B cell (primary cell): ENCODE measurements at regions not wholly inside any gene's neighbourhood (a gene's known extent, or its start where the extent isn't known, plus 50 kb on each side); places are given as distances from the start of the nearest gene placed in this dataset.

Experiments
- ATAC-seq: fragments of 200-7000 bp; cut with Tn5 transposase; one replicate; pipeline ENCODE4 v1.10.0; 2021; ENCODE audit warnings: low read depth, mild to moderate bottlenecking, moderate number of reproducible peaks, moderate library complexity
- CTCF ChIA-PET: fragments of 350-600 bp; sonication (Branson Sonifier 250); formaldehyde crosslinking; loops from one replicate; lab custom pipeline; 2021; ENCODE audit warnings: antibody characterized with exemption, inconsistent platforms; lab: Charles Lee
- POLR2A ChIA-PET: fragments of 350-600 bp; sonication (Branson Sonifier 250); formaldehyde crosslinking; loops from one replicate; lab custom pipeline; 2021; ENCODE audit warnings: antibody characterized with exemption; lab: Charles Lee
- DNase-seq: peaks from one replicate; pipeline ENCODE4 v3.0.0; 2013
- H2AFZ ChIP-seq: 2 replicates; pipeline ENCODE4 v1.6.1; 2012; ENCODE audit warnings: mild to moderate bottlenecking, low read depth, low read length; ENCODE audit not compliant: insufficient read depth, poor library complexity, severe bottlenecking
- H3K27ac ChIP-seq, 2 donors: 1 replicate in 1 of 2; 2 replicates in 1 of 2; pipeline ENCODE4 v1.5.1; 2012 to 2013; ENCODE audit warnings: low read length in 2 of 2, mild to moderate bottlenecking in 2 of 2, moderate library complexity in 1 of 2
- H3K27me3 ChIP-seq, 4 experiments: fragments of 200-600 bp in 1 of 4; sonication (generic) in 1 of 4; replicated peaks in 1 of 4; 1 replicate in 2 of 4; 2 replicates in 2 of 4; pipeline versions ENCODE4 v1.6.1 to v1.7.0; 2013 to 2016; ENCODE audit warnings: low read length in 3 of 4, mild to moderate bottlenecking in 2 of 4, mixed read lengths in 1 of 4, moderate library complexity in 1 of 4; ENCODE audit not compliant: insufficient read depth in 4 of 4, control insufficient read depth in 3 of 4; ENCODE audit errors: control extremely low read depth in 1 of 4
- H3K36me3 ChIP-seq, 2 experiments: replicated peaks in 1 of 2; 1 replicate in 1 of 2; 2 replicates in 1 of 2; pipeline versions ENCODE4 v1.6.1 to v1.7.1; 2013; ENCODE audit warnings: low read length in 1 of 2; ENCODE audit not compliant: insufficient read depth in 2 of 2, control insufficient read depth in 1 of 2; ENCODE audit errors: control extremely low read depth in 1 of 2, extremely low read depth in 1 of 2
- H3K4me1 ChIP-seq, 2 donors: fragments of 200-600 bp in 1 of 2; sonication (generic) in 1 of 2; 1 replicate in 1 of 2; 2 replicates in 1 of 2; pipeline versions ENCODE4 v1.5.1 to v1.6.1; 2013 to 2017; ENCODE audit warnings: low read length in 2 of 2; ENCODE audit not compliant: control insufficient read depth in 2 of 2, insufficient read depth in 2 of 2
- H3K4me2 ChIP-seq: replicated peaks from 2 replicates; pipeline ENCODE3; 2012; ENCODE audit warnings: mild to moderate bottlenecking, low read depth, low read length; ENCODE audit not compliant: poor library complexity, severe bottlenecking
- H3K4me3 ChIP-seq, 5 experiments: fragments of 200-600 bp in 1 of 5; sonication (generic) in 1 of 5; 1 replicate in 3 of 5; 2 replicates in 2 of 5; pipeline versions ENCODE4 v1.5.1 to v1.7.0; 2011 to 2016; ENCODE audit warnings: low read length in 4 of 5, mild to moderate bottlenecking in 4 of 5, low read depth in 2 of 5, control low read depth in 1 of 5, moderate library complexity in 1 of 5; ENCODE audit not compliant: insufficient read depth in 1 of 5; ENCODE audit errors: control extremely low read depth in 1 of 5, extremely low read depth in 1 of 5
- H3K79me2 ChIP-seq: fragments of 200-600 bp; sonication (generic); one replicate; pipeline ENCODE4 v1.6.0; 2016; ENCODE audit warnings: low read length; ENCODE audit not compliant: control insufficient read depth, insufficient read depth
- H3K9ac ChIP-seq: fragments of 200-600 bp; sonication (generic); 2 replicates; pipeline ENCODE4 v1.6.1; 2017; ENCODE audit warnings: mild to moderate bottlenecking, low read length, moderate library complexity
- H3K9me3 ChIP-seq, 3 donors: one replicate each; pipeline versions ENCODE4 v1.6.1 to v1.7.1; 2013; ENCODE audit warnings: low read length in 2 of 3; ENCODE audit not compliant: control insufficient read depth in 2 of 3, insufficient read depth in 1 of 3; ENCODE audit errors: control extremely low read depth in 1 of 3
- H4K20me1 ChIP-seq: 2 replicates; pipeline ENCODE4 v1.6.0; 2012; ENCODE audit warnings: mild to moderate bottlenecking, low read length; ENCODE audit not compliant: insufficient read depth, control insufficient read depth, poor library complexity, severe bottlenecking
- H3K27ac Mint-ChIP-seq: one replicate; pipeline ENCODE4 v1.8.0; 2021; ENCODE audit warnings: mixed read lengths
- H3K27me3 Mint-ChIP-seq: one replicate; pipeline ENCODE4 v1.8.0; 2021; ENCODE audit warnings: mixed read lengths
- H3K4me1 Mint-ChIP-seq: one replicate; pipeline ENCODE4 v1.8.0; 2021; ENCODE audit warnings: mixed read lengths
- H3K4me3 Mint-ChIP-seq: one replicate; pipeline ENCODE4 v1.8.0; 2021; ENCODE audit warnings: mixed read lengths
- H3K9me3 Mint-ChIP-seq: one replicate; pipeline ENCODE4 v1.8.0; 2022; ENCODE audit warnings: mixed read lengths; ENCODE audit not compliant: insufficient read depth
- EZH2 ChIP-seq: IDR thresholded peaks from 2 replicates; pipeline ENCODE4 v1.6.1; 2012; ENCODE audit warnings: borderline replicate concordance, low read depth, mild to moderate bottlenecking, moderate library complexity, low read length; ENCODE audit not compliant: insufficient read depth, poor library complexity, severe bottlenecking
- WGBS: methylation state at CpG from one replicate; pipeline ENCODE4 v1.1.5; 2013; ENCODE audit warnings: missing lambda C conversion rate; ENCODE audit not compliant: insufficient coverage; 5-methylcytosine and 5-hydroxymethylcytosine counted together
- intact Hi-C: fragments of 100-400 bp; cut with micrococcal nuclease; formaldehyde crosslinking; loops from one replicate; pipeline ENCODE4 v1.10.0; 2022
- TF ChIP-seq, protein P1 (sequence below): fragments of 200-600 bp; IDR thresholded peaks from one replicate; pipeline ENCODE4 v1.8.0; 2022; ENCODE audit warnings: antibody characterized with exemption, mild to moderate bottlenecking

DNA sequence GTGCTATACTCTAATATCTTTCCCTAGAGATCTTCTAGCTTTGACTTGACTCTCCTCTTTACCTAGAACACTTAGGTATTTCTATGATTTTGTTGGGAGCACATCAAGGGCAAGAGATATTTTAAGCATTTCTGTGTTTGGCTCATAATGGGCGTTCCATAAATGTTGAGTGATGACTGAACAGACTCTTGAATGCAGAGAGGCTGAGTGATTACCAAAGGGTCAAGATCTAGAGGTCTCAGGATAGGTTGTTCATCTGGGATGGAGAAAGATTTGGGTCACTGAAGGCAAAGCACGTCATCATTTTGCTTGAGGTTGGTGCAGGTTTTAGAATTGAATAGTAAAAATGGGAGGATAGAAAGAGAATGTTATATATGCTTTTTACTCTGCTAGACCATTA lies 705.4 kb upstream of the B3GALT2 start:
- ChIA-PET CTCF (no interaction called here), POLR2A (no interaction called here)
- intact Hi-C loops, result no loop called here
- no peak overlapping the region for H3K27ac Mint-ChIP-seq
- no peaks in the 10 kb centered on the region for H3K4me1 Mint-ChIP-seq
- Histone ChIP-seq H2AFZ (no peak overlapping the region), H3K27ac (no peak overlapping the region), H3K36me3 (no peaks in the 10 kb centered on the region), H3K4me3 (no peak overlapping the region), H3K9me3 (no peaks in the 10 kb centered on the region), H4K20me1 (no peaks in the 10 kb centered on the region), H3K9ac (no peak overlapping the region), H3K27me3 (no peaks in the 10 kb centered on the region), H3K4me2 (no peak overlapping the region), H3K79me2 (no peaks in the 10 kb centered on the region), H3K4me1 (no peaks in the 10 kb centered on the region)
- ATAC-seq (no peak), DNase-seq (no peak)
- H3K4me3 Mint-ChIP-seq, result no peak overlapping the region
- 83% methylated on average over 1 of the region's 2 CpGs for WGBS
- TF ChIP-seq, protein P1, sequence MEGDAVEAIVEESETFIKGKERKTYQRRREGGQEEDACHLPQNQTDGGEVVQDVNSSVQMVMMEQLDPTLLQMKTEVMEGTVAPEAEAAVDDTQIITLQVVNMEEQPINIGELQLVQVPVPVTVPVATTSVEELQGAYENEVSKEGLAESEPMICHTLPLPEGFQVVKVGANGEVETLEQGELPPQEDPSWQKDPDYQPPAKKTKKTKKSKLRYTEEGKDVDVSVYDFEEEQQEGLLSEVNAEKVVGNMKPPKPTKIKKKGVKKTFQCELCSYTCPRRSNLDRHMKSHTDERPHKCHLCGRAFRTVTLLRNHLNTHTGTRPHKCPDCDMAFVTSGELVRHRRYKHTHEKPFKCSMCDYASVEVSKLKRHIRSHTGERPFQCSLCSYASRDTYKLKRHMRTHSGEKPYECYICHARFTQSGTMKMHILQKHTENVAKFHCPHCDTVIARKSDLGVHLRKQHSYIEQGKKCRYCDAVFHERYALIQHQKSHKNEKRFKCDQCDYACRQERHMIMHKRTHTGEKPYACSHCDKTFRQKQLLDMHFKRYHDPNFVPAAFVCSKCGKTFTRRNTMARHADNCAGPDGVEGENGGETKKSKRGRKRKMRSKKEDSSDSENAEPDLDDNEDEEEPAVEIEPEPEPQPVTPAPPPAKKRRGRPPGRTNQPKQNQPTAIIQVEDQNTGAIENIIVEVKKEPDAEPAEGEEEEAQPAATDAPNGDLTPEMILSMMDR, result no peak
- no peak for TF ChIP-seq EZH2
- no peaks in the 10 kb centered on the region for H3K9me3 Mint-ChIP-seq
- no peaks in the 10 kb centered on the region for H3K27me3 Mint-ChIP-seq

DNA sequence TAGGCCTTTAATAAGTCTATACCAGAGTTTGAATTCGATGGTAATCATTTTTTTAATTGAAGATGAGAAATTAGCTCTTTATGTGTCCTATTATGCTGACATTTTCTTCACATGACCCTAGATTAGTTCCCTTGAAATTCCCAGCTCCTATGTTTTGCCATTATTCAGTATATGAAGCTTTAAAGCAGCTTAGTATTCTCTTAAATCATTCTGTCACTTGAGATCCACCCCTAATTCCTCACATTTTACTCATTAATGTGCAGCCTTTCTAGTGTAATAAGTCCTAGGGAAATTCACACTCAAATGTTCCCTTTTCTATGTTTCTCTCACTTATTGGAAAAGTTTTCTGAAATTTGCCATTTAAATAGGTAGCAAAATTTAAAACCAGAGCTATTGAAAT lies 704.5 kb upstream of the B3GALT2 start:
- POLR2A ChIA-PET, result no interaction called here
- Histone ChIP-seq H4K20me1 (no peaks in the 10 kb centered on the region), H2AFZ (no peak overlapping the region), H3K27ac (no peak overlapping the region), H3K79me2 (no peaks in the 10 kb centered on the region), H3K9me3 (no peaks in the 10 kb centered on the region), H3K36me3 (no peaks in the 10 kb centered on the region), H3K4me1 (no peaks in the 10 kb centered on the region), H3K4me3 (no peak overlapping the region), H3K9ac (no peak overlapping the region), H3K27me3 (no peaks in the 10 kb centered on the region), H3K4me2 (no peak overlapping the region)
- DNase-seq (no peak), ATAC-seq (no peak)
- CTCF ChIA-PET, result no interaction called here
- H3K9me3 Mint-ChIP-seq, result no peaks in the 10 kb centered on the region
- H3K4me1 Mint-ChIP-seq, result no peaks in the 10 kb centered on the region
- H3K27me3 Mint-ChIP-seq, result no peaks in the 10 kb centered on the region
- TF ChIP-seq EZH2, result no peak
- TF ChIP-seq, protein P1, result no peak
- intact Hi-C loops, result no loop called here
- H3K27ac Mint-ChIP-seq, result no peak overlapping the region
- no CpG with 5 or more reads among the region's 1 CpG for WGBS
- no peak overlapping the region for H3K4me3 Mint-ChIP-seq
